HL-60 (cell line): ENCODE measurements at regions not wholly inside any gene's neighbourhood (a gene's known extent, or its start where the extent isn't known, plus 50 kb on each side); places are given as distances from the start of the nearest gene placed in this dataset.

Source experiments
- DNase-seq, 2 experiments: peaks; one replicate each; pipeline ENCODE4 v3.0.0-alpha.2; 2010 to 2020; ENCODE audit warnings: low read depth in 1 of 2, low spot score in 1 of 2
- H3K27ac ChIP-seq: fragments of 250-450 bp; sonication (Bioruptor Pico); replicated peaks from 2 replicates; pipeline ENCODE4 v1.5.1; 2020; ENCODE audit warnings: mild to moderate bottlenecking, moderate library complexity
- H3K27me3 ChIP-seq: fragments of 250-450 bp; sonication (Bioruptor Pico); 2 replicates; pipeline ENCODE4 v1.5.1; 2021; ENCODE audit warnings: mild to moderate bottlenecking, moderate library complexity; ENCODE audit not compliant: insufficient read depth, poor library complexity, severe bottlenecking
- H3K4me3 ChIP-seq: replicated peaks from 2 replicates; pipeline ENCODE4 v1.5.1; 2011; ENCODE audit warnings: mild to moderate bottlenecking, control low read depth, low read length; ENCODE audit not compliant: insufficient read depth
- GABPA ChIP-seq: IDR thresholded peaks from 2 replicates; pipeline ENCODE4 v1.6.1; 2012; ENCODE audit warnings: low read depth
- POLR2AphosphoS5 ChIP-seq: IDR thresholded peaks from 2 replicates; pipeline ENCODE4 v1.6.1; 2012; ENCODE audit warnings: low read depth
- SPI1 ChIP-seq: IDR thresholded peaks from 2 replicates; pipeline ENCODE4 v1.6.1; 2012; ENCODE audit warnings: low read depth, mild to moderate bottlenecking, borderline replicate concordance
- TF ChIP-seq, protein P1 (sequence below): IDR thresholded peaks from 2 replicates; pipeline ENCODE4 v1.6.1; 2012; ENCODE audit warnings: low read depth; ENCODE audit not compliant: insufficient replicate concordance
- TF ChIP-seq, protein P2 (sequence below): IDR thresholded peaks from one replicate; pipeline ENCODE4 v1.5.1; 2011; ENCODE audit warnings: low read length, control low read depth, inconsistent platforms; ENCODE audit not compliant: insufficient read depth

DNA sequence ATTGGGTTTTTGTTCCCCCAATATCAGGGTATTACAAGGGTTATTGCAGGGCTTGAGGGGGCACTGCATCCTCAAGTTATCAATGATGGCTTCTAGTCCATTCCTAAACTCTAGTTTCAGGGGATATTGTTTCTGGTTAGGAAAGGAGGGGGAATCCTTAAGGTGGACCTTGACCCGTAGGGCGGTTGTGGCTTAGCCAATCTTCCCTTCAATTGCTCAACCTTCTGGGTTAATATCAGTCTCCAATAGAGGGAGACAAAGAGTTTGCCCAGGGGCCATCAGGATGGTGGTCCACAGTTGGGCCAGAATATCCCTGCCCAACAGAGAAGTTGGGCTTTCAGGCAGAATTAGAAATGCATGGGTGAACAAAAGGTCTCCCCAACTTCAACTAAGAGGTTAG lies 214.9 kb downstream of the BCHE start:
- no peaks in the 10 kb centered on the region for H3K27me3 ChIP-seq
- DNase-seq: no peak
- no peak overlapping the region for H3K27ac ChIP-seq
- TF ChIP-seq, protein P1, sequence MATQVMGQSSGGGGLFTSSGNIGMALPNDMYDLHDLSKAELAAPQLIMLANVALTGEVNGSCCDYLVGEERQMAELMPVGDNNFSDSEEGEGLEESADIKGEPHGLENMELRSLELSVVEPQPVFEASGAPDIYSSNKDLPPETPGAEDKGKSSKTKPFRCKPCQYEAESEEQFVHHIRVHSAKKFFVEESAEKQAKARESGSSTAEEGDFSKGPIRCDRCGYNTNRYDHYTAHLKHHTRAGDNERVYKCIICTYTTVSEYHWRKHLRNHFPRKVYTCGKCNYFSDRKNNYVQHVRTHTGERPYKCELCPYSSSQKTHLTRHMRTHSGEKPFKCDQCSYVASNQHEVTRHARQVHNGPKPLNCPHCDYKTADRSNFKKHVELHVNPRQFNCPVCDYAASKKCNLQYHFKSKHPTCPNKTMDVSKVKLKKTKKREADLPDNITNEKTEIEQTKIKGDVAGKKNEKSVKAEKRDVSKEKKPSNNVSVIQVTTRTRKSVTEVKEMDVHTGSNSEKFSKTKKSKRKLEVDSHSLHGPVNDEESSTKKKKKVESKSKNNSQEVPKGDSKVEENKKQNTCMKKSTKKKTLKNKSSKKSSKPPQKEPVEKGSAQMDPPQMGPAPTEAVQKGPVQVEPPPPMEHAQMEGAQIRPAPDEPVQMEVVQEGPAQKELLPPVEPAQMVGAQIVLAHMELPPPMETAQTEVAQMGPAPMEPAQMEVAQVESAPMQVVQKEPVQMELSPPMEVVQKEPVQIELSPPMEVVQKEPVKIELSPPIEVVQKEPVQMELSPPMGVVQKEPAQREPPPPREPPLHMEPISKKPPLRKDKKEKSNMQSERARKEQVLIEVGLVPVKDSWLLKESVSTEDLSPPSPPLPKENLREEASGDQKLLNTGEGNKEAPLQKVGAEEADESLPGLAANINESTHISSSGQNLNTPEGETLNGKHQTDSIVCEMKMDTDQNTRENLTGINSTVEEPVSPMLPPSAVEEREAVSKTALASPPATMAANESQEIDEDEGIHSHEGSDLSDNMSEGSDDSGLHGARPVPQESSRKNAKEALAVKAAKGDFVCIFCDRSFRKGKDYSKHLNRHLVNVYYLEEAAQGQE: no peak
- TF ChIP-seq POLR2AphosphoS5: no peak
- TF ChIP-seq GABPA: no peak
- TF ChIP-seq, protein P2, sequence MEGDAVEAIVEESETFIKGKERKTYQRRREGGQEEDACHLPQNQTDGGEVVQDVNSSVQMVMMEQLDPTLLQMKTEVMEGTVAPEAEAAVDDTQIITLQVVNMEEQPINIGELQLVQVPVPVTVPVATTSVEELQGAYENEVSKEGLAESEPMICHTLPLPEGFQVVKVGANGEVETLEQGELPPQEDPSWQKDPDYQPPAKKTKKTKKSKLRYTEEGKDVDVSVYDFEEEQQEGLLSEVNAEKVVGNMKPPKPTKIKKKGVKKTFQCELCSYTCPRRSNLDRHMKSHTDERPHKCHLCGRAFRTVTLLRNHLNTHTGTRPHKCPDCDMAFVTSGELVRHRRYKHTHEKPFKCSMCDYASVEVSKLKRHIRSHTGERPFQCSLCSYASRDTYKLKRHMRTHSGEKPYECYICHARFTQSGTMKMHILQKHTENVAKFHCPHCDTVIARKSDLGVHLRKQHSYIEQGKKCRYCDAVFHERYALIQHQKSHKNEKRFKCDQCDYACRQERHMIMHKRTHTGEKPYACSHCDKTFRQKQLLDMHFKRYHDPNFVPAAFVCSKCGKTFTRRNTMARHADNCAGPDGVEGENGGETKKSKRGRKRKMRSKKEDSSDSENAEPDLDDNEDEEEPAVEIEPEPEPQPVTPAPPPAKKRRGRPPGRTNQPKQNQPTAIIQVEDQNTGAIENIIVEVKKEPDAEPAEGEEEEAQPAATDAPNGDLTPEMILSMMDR: no peak
- TF ChIP-seq SPI1: no peak
- no peak overlapping the region for H3K4me3 ChIP-seq

DNA sequence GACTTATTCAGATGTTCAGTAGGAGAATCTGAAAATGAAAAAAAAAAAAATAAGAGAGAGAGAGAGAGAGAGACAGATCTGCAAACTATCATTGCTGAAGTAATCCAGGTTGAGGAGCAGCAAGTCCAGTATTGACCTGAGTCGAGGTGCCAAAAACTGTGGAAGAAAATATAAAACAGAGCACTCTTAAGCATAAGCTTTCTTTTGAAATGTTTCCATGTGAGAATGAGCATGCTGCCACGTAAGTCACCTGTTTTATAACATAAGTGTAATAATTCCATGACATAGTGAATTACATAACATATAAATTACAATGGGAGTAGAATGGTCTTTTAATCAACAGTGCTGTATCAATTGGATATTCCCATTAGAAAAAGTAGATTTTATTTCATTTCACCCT lies 218.2 kb downstream of the BCHE start:
- no peak for DNase-seq
- no peak overlapping the region for H3K27ac ChIP-seq
- H3K4me3 ChIP-seq: no peak overlapping the region
- no peaks in the 10 kb centered on the region for H3K27me3 ChIP-seq
- TF ChIP-seq GABPA (no peak), POLR2AphosphoS5 (no peak), SPI1 (no peak)
- TF ChIP-seq, protein P1: no peak
- TF ChIP-seq, protein P2: no peak

DNA sequence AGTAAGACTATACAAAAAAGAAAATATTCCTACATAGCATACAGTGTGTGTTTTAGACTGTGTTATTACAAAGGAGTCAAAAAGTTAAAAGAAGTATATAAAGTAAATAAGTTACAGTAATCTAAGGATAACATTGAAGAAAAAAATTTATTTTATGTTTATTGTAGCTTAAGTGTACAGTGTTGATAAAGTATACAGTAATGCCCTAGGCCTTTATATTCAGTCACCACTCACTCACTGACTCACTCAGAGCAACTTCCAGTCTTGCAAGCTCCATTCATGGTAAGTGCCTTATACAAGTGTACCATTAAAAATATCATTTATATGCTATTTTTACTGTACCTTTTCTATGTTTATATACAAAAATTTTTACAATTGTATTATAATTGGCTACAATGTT lies 220.1 kb downstream of the BCHE start:
- Histone ChIP-seq H3K27me3 (no peaks in the 10 kb centered on the region), H3K27ac (no peak overlapping the region), H3K4me3 (no peak overlapping the region)
- DNase-seq: no peak
- TF ChIP-seq, protein P1: no peak
- TF ChIP-seq SPI1 (no peak), GABPA (no peak), POLR2AphosphoS5 (no peak)
- TF ChIP-seq, protein P2: no peak
